Esophagus muscularis mucosa (tissue), 3 donors: ENCODE measurements at regions not wholly inside any gene's neighbourhood (a gene's known extent, or its start where the extent isn't known, plus 50 kb on each side); places are given as distances from the start of the nearest gene placed in this dataset.

Experiments used
- POLR2A ChIP-seq: fragments of 450-650 bp; IDR thresholded peaks from one replicate; pipeline ENCODE4 v1.6.1; 2017; ENCODE audit warnings: antibody characterized with exemption, moderate library complexity, mild to moderate bottlenecking, low read depth
- TF ChIP-seq, protein P1 (sequence below), 3 experiments: fragments of 200-600 bp in 2 of 3; fragments of 450-650 bp in 1 of 3; sonication (generic) in 2 of 3; IDR thresholded peaks; one replicate each; pipeline ENCODE4 v1.5.1; 2017 to 2019; ENCODE audit warnings: antibody characterized with exemption in 3 of 3, mild to moderate bottlenecking in 2 of 3, moderate library complexity in 1 of 3

DNA sequence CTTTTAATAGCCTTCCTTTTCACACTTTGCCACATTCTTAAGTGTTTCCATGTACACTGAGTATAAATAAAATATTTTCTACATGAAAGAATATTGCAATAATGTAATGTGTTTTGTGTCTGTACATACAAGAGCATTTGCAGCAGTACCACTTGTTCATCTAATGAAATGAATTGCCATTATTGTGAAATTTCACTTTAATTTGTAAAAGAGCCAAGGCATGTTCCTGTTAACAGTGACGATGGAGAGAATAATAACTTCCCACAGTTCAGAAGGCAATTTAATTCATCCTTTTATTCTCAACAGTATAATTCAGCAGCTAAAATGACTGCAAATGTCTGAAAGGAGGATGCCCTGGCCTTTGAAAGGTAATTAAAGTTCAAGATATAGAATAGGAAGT is 853.9 kb downstream of the LRRTM4 start:
- no peak for TF ChIP-seq POLR2A
- TF ChIP-seq, protein P1, sequence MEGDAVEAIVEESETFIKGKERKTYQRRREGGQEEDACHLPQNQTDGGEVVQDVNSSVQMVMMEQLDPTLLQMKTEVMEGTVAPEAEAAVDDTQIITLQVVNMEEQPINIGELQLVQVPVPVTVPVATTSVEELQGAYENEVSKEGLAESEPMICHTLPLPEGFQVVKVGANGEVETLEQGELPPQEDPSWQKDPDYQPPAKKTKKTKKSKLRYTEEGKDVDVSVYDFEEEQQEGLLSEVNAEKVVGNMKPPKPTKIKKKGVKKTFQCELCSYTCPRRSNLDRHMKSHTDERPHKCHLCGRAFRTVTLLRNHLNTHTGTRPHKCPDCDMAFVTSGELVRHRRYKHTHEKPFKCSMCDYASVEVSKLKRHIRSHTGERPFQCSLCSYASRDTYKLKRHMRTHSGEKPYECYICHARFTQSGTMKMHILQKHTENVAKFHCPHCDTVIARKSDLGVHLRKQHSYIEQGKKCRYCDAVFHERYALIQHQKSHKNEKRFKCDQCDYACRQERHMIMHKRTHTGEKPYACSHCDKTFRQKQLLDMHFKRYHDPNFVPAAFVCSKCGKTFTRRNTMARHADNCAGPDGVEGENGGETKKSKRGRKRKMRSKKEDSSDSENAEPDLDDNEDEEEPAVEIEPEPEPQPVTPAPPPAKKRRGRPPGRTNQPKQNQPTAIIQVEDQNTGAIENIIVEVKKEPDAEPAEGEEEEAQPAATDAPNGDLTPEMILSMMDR (IDR thresholded peaks at IDR 0.05) = no peak
